DMS153 treated with DMSO at 0.1 percent for 48 hours (cell line): ENCODE measurements at regions not wholly inside any gene's neighbourhood (a gene's known extent, or its start where the extent isn't known, plus 50 kb on each side); places are given as distances from the start of the nearest gene placed in this dataset.

Experiments used
- DNase-seq: peaks from one replicate; lab custom pipeline; 2025; ENCODE audit not compliant: unreplicated experiment; lab: John Stamatoyannopoulos, UW

- DNase-seq, result no peak
These were observed 954.7 kb upstream of the ADGRB3 start for GRCh38 chr6:67680297-67680932.

GRCh38 chr6:67679566-67680296 is 955.4 kb upstream of the ADGRB3 start:
- no peak for DNase-seq

GRCh38 chr6:67676892-67677291 is 958.2 kb upstream of the ADGRB3 start:
- DNase-seq, result no peak

- DNase-seq, result no peak
These were observed 967.3 kb upstream of the ADGRB3 start for GRCh38 chr6:67667637-67668422.

- DNase-seq, result no peak
These were observed 968.7 kb upstream of the ADGRB3 start for GRCh38 chr6:67666177-67666964.

GRCh38 chr6:67664942-67665341 is 970.1 kb upstream of the ADGRB3 start:
- no peak for DNase-seq

GRCh38 chr6:67663105-67663895 is 971.8 kb upstream of the ADGRB3 start:
- no peak for DNase-seq

GRCh38 chr6:67653561-67653960 is 981.5 kb upstream of the ADGRB3 start:
- DNase-seq, result no peak

- no peak for DNase-seq
These were observed 988.5 kb upstream of the ADGRB3 start for GRCh38 chr6:67646550-67646949.

- no peak for DNase-seq
These were observed 991.8 kb upstream of the ADGRB3 start for GRCh38 chr6:67643281-67643680.

GRCh38 chr6:67642582-67642981 is 992.5 kb upstream of the ADGRB3 start:
- DNase-seq, result no peak

- DNase-seq, result no peak
These were observed 994.6 kb upstream of the ADGRB3 start for GRCh38 chr6:67640484-67640883.

- no peak for DNase-seq
These were observed 995.9 kb upstream of the ADGRB3 start for GRCh38 chr6:67639161-67639560.

GRCh38 chr6:67634199-67634598 is 1000.9 kb upstream of the ADGRB3 start:
- no peak for DNase-seq

GRCh38 chr6:67633058-67633457 is 1002.0 kb upstream of the ADGRB3 start:
- DNase-seq, result no peak

GRCh38 chr6:67630146-67630545 is 1004.9 kb upstream of the ADGRB3 start:
- DNase-seq, result no peak

- DNase-seq, result no peak
These were observed 1005.8 kb upstream of the ADGRB3 start for GRCh38 chr6:67629258-67629657.

- DNase-seq, result no peak
These were observed 1019.3 kb upstream of the ADGRB3 start for GRCh38 chr6:67615796-67616195.

- DNase-seq, result no peak
These were observed 1026.9 kb upstream of the ADGRB3 start for GRCh38 chr6:67608099-67608749.
